ENCODE measurements at regions not wholly inside any gene's neighbourhood (a gene's known extent, or its start where the extent isn't known, plus 50 kb on each side); places are given as distances from the start of the nearest gene placed in this dataset.
"Not testable (repeated sequence)": the region's sequence is repeated elsewhere in the genome, so short reads cannot be mapped to it uniquely, and the experiment has no call there.

DNA sequence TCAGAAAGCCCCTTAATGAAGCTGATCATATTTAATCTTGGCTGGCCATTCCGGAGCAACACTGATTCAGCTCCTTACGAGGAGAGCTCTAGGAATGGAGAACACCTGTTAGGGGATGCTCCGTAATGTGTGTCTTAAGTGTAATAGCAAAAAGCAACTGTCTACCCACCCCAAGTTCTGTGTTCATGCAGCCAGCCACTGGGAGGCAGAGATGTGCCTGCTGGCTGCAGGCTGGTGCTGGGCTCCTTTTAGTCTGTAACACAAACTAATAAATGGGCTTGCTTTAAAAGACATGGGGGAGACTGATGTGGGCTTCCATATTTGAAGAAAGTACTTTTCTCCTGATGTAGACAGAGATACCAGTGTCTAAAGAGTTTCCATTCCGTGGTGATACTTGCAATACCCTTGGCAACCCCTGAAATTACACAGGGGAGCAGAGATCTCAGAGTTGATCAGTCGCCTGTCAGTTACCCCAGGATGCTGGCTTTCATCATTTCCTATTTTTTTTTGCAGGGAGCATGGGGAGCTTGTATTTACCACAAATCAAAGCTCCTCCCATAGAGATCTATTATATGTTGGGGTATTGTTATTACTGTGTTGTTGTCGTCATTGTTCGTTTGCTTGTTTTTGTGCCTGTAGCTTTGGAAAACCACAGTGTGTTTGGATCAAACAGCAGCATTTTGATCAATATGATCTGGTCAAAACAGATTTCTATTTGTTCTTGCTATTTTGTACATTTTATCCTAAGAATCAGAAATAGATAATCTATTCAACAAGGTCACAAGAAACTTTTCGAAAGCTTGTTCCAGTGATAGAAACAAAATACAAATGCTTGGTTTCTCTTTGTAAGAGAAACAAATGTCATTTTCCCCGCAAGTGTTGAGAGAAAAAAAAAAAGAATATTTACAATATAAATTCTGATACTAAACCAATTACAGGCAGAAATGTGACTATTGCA lies 65.8 kb downstream of the MTX3 start:
- no peak for ATAC-seq

DNA sequence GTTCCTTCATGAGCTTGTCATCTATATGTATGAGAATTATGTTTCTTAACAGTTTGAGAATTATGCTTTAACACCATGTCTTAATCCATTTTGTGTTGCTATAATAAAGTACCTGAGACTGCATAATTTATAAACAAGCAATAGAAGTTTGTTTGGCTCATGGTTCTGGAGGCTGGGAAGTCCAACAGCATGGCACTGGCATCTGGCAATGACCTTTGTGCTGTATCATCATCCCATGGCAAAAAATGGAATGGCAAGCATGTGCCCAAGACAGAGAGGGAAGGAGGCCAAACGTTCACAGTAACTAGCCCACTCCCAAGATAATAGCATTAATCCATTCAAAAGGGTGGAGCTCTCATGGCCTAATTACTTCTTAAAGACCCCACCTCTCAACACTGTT lies 67.6 kb downstream of the MTX3 start:
- no peak for ATAC-seq

DNA sequence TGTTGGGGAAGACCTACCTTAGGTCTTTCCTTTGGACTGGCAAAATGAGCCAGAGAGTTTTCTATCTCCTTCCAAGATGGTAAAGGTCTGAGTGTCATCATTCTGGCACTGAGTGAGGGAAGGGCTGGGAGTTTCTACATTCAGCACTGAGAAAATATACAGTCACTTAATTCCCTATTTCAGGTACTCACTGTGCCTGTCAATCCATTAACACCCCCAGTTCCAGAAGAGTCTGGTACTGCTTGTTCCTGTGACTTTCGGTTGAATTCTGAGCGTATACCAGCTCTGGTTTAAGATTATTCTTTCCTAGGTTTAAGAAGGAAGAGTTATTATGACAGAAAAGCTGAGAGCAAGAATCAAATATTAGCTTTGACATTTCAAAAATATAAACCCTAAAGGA lies 68.4 kb downstream of the MTX3 start:
- no peak for ATAC-seq

DNA sequence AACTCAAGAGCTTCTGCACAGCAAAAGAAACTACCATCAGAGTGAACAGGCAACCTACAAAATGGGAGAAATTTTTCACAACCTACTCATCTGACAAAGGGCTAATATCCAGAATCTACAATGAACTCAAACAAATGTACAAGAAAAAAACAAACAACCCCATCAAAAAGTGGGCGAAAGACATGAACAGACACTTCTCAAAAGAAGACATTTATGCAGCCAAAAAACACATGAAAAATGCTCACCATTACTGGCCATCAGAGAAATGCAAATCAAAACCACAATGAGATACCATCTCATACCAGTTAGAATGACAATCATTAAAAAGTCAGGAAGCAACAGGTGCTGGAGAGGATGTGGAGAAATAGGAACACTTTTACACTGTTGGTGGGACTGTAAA lies 83.6 kb downstream of the MTX3 start:
- ATAC-seq = not testable (repeated sequence)

DNA sequence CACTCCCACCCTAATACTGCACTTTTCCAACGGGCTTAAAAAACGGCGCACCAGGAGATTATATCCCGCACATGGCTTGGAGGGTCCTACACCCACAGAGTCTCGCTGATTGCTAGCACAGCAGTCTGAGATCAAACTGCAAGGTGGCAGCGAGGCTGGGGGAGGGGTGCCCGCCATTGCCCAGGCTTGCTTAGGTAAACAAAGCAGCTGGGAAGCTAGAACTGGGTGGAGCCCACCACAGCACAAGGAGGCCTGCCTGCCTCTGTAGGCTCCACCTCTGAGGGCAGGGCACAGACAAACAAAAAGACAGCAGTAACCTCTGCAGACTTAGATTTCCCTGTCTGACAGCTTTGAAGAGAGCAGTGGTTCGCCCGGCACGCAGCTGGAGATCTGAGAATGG lies 88.5 kb downstream of the MTX3 start:
- ATAC-seq = not testable (repeated sequence)

DNA sequence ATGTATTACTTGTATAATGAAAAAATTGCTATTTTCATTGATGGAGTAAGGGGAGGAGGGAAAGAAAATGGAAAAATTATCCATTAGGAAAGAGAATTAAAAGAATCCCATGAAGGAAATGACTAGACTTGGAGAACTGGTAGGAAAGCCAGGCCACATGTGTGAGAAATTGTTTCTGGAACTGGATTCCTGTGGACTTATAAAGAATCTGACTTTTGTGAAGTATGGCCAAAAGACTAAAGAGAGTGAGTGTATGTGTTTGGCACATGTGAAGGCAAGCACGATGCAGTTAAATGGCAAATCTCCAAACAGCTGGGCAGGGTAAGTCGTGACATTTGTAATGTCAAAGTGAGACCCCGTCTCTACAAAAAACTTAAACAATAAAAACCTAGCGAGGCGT lies 89.4 kb downstream of the MTX3 start:
- ATAC-seq = no peak

DNA sequence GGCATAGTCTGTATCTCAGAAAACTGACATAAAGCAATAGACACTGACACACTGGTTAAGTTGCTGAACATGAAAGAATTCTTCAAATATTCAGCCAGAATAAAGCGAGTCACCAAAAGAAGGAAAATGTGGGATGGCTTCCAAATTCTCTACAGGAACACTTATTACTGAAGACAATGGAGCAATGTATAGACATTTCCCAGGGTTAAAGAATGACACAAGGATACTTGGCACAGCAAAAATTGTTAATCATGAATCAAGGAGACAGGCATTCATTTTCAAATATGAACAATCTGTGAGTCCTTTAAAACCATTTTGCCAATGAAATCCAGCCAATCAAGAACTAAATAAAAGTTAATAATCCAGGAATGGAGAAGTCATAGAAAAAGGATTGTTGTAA lies 92.5 kb downstream of the MTX3 start:
- ATAC-seq = no peak

DNA sequence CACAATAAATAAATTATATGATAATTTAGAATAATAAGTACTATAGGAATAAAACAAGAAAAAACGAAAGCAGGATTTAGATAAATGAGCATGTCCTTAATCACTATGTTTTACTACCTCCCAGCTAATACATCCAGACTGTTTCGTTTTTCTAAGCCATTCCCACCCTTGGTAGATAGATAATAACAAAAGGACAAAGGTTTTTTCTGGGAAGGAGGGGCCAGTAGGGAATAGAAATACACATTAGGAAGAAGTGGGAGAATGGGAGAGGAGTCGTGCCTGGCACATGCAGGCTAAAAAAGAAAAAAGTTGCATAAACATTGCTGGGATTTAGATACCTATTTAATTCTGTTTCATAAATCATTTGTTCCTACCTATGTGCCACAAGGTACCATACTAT lies 97.1 kb downstream of the MTX3 start:
- ATAC-seq = no peak

DNA sequence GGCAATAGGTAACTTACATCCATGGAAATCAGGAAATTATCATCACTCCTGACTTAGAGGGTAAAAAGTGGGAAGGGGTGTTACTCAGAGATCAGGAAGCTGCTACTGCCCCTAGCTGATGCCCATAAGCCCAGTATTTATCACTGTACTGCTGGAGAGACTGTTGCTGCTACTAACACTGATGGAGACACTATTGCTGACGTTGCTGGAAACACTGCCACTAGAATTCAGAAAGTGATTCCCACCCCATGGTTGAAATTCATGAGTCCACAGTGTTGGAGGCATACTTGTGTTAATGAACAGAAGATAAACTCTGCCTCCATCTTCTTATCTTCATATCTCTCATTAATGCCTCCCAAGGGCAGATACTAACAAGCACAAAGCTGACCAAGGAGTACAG lies 97.6 kb downstream of the MTX3 start:
- no peak for ATAC-seq

DNA sequence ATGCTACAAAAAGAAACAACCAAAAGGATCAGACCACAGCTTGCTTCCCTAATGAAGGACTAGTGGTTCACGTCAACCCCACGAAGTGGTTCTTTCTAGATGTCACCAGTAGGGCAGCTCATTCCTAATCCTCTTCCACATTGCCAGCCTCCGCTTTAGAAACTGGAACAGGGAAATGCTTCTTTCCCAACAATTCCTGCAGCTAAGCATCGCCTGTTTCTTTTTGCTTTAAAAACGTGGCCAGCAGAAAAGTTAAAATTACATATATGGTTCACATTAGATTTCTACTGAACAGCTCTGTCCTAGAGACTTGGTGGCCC lies 100.2 kb downstream of the MTX3 start:
- ATAC-seq = no peak

DNA sequence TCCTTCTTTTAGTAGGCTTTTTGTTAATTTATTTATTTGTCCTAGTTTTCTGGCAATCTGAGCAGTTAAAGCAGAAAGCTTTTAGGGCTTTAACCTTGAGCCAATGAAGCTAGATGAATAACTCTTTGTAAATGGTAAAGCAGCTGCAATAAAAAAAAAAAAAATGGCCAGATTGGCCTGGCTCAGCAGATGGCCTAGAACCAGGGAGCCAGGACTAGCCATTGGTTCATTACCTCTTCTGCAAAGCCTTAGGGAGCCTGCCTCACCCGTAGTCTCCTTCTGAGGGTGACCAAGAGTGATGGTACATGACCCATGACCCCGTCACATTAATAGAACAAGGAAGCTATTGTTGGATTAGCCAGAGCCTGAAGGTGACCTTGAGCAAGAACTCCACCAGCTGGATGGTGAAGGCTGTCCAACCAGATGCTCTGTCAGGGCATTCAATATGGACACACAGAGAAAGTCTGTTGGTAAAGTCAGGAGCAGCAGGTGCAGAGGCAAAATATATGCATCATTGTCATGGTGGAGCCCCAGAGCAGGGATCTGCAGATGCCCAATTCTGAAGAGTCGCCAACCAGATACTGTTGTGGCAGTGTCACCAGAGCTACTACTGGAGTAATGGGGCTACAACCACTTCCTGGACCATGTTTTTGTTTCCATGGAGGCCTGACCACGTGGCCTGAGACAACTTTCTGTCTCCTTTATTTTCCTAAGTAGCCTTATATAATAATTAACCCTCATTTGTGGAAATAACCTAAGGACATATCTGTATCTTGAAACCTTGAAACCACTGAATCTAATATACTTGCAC lies 100.7 kb downstream of the MTX3 start:
- no peak for ATAC-seq

DNA sequence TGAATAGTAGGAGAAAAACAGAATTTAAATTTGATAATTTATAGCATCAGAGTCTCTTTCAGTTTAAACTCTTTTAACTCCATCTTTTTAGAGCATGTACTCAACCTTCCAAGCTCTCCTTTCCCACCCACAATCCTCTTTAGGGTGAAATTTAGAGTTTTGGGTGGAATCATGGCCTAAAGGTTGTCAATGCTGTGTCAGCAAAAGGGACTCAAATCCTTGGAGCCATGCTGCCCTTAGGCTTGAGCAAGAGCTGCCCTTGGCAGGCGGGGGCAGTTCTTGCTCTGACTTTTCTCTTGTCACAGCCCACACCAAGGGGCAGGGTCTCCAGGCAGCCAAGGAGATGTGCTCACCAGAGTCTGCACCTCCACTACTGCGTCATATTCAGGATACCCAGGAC lies 102.4 kb downstream of the MTX3 start:
- ATAC-seq = no peak

DNA sequence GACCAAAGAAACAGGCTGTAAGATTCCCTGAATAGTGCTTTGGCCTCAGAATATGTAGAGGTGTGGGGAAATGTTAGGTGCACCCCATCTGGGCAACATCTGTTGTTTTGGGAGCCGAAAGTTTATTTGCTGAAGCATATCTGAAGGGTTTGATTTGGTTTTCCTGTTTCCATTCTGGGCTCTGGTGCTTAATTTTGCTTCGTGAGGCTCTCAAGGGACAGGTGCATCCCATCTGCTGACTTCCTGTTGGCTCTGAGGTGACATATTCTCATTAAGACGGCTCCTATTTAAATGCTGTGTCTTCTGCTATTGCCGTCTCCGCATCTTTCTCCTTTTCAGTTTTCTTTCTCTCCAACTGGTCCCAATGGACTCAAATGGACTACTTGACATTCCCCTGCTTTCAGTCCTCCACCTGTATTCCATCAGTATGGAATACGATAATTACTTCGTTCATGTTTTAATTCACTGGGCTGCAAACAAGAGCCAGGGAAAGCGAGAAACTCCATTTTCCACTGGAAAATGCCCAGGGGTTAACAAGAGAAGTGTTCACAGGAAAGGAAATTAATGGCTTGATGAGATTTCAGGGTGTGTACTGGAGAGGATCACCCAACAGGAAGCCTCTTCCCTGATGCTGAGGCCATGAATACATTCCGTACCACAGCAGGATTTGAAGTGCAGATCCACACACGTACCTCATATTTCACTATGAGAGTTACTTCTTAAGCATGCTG lies 104.0 kb downstream of the MTX3 start:
- no peak for ATAC-seq

DNA sequence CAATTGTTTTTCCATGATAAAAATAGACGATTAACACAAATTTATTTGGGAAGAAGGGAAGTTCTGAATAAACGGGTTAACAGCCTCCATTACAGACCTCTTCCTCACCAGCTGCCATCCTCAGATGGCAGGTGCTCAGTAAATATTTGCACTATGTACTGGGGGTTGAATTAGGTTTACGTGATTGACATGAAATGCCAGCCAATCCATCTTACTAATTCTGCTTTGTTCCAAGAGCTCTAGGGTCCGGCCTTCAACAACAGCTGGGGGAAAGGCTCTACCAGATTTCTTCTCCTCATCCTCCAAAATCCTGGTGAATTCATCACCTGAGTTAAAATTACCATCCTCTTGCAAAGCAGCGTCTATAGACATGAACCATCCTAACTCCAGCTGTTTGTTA lies 104.6 kb downstream of the MTX3 start:
- no peak for ATAC-seq

DNA sequence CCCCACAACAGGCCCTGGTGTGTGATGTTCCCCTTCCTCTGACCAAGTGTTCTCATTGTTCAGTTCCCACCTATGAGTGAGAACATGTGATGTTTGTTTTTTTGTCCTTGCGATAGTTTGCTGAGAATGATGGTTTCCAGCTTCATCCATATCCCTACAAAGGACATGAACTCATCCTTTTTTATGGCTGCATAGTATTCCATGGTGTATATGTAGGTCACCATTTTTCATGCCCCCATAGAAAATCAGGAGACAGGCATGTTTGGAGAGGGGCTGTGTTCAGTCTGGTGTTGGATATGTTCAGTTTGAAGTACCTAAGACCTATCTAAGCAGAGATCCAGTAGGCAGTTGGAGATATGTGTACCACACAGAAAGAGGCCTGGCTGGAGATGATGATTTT lies 111.2 kb downstream of the MTX3 start:
- ATAC-seq = not testable (repeated sequence)

DNA sequence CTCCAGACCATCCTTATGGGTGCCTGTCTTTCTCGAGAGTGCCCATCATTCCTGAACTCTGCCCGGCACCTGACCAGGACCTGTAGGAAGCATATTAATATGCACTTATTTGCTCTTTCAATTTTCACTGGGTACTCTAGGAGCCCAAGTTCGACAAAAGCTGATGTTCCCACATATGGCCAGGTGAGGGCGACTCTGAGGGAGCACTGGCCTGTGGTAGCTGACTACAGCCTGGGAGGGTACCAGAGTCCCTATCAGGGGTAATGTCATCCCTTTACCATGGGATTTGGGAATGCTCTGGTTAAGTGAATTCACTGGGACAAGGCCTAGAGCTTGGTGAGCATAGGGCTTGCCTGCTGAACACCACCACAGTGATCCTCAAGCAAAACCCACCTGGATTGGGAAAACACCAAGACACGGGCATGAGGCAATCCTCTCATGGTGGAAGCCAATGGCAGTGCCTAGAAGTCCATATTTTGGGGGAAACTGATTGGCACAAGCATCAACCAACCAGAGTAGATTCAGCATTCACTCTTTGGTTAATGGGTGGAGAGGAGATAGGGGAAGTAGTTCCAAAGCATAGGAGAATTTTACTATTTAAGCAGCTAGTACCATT lies 112.2 kb downstream of the MTX3 start:
- ATAC-seq = peak in 1 of 2 donors; percentile 5

DNA sequence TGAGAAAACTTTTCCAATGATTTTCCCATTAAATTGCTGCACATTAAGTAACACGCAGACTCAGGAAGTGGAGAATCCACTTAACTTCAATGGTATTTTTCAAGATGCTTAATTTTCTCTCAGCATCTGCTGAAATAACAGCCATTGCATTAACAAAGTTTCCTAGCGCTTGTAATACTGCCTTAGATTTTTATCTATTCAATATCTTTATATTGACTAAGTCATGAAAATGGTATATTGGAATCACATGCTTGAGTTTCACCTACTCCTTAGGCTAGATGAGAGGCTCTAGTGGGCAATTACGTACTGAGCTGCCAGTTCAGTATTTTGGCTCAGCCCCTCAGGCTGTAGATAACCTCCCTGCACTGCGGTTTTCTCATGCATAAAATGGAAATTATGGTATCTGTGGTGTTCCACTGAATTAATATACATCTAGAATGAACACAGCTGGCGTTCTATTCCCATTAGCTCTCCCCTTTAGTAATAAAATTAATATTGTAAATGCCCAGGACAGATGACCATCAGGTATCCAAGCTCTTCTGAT lies 112.9 kb downstream of the MTX3 start:
- ATAC-seq = no peak

DNA sequence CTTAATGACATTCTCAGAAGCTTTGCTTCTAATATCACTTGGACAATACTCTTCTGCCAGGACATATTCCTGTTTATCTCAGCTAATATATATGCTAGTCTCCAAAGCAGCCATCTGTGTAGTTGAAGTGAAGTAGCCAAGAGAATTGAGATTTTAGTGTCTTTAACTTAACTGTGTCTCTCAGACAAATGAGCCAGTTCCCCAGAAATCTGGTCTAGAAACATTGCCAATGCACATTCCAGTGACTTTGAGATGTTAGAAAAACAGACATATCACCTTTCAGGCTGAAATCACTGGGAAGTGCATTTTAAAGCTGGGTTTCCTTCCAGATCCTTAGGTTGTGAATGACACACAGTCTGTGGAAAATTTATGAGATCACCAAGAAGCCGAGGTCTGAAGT lies 114.6 kb downstream of the MTX3 start:
- no peak for ATAC-seq

DNA sequence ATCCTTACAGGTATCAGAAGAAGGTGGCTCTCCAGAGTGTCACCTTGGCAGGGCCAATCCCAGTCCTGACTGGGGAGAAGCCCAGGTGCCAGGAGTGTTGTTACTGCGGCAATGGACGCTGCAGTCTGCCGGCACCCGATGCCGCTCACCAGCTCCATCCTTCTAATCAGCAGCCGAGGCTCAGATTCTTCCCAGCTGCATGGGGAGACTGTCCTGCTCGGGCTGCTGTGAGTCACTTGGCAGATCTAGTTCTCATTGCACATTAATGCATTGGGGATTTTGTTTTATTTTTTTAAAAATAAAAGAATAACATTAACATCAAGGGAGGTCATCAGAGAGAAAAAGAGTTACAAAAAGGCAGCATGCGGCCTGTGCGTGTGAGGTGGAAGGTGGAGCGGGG lies 115.8 kb downstream of the MTX3 start:
- ATAC-seq = no peak

DNA sequence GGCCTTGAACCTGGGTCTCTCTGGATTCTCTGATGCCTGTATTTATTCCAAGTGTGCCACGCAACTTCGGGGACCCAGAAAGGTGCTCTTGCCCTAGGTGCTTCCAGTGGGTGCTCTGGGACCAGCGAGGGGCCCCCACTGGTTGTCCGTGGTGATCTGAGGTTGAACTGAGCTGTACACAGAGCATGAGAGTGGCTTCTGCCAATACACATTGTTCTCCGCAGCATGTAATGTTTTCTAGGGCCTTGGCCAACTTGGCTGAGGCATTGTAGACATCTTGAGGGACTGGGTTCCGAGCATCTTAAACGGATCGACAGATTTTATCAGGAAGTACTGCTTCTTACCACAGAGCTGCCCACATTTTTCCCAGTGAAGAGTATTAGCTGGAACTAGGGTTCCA lies 117.9 kb downstream of the MTX3 start:
- ATAC-seq = no peak

DNA sequence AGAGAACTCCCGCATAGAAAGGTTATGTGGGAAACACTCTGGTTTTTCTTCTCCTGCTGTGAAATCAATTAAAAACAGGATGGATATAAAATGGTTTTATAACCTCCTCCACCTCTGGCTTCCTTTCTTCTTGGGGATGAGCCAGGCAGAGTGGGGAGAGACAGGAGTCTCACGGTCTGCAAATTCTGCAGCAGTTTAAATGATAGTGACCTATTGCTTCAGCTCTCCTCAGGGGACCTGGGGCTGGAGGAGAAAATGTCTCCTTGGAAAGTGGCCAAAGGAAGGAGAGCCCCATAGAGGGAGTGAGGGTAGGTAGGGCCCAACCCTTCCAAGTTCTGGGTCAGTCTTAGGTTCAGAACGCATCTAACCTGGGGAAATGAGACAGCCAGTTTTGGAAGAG lies 118.8 kb downstream of the MTX3 start:
- no peak for ATAC-seq

DNA sequence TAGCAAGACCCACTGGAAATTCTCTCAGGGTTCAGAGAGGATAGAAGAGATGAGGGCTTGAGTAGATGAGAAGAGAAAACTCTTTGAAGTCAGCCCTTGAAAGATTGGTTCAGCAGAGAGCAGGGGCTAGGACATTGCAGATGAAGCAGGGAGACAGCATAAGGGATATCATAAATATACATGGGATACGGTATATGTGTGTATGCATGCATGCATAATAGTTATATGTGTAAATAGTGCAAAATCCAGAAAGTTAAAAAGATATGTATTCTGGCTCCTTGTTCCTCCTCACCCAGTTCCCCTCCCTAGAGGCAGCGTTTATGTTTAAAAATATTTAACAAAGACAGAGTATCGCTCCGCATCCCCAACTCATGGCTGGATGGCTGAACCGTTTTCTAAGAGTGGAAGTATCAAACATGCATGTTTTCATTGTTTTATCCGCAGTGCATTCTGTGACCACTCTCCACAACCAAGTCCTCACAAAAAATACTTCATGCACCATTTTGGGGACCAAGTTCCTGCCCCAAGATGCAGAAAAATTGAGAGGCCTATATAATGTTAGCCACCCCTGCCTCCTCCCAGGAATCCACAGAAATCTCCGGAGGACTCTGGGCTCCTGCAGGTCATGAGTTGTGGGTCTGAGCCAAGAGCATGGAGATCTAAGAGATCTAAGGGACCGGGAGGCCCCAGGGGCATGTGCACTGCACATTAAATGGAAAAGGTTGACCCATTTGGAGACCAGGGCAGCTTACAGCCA lies 119.5 kb downstream of the MTX3 start:
- no peak for ATAC-seq
